GM12878 (cell line): ENCODE measurements at regions not wholly inside any gene's neighbourhood (a gene's known extent, or its start where the extent isn't known, plus 50 kb on each side); places are given as distances from the start of the nearest gene placed in this dataset.

Source experiments
- ATAC-seq: fragments of 200-7000 bp; cut with Tn5 transposase; 3 replicates; pipeline ENCODE4 v1.9.1; 2020; ENCODE audit warnings: mild to moderate bottlenecking, moderate library complexity
- BruUV-seq: library from RNA; stranded (reverse); fragments of 400-500 nt; replicated peaks from 2 replicates; lab custom pipeline; 2021; lab: Mats Ljungman, UMichigan
- CTCF ChIA-PET: fragments of 300-600 bp; sonication (Branson Sonifier 250); formaldehyde crosslinking; extraction: SDS; loops from one replicate; lab custom pipeline; 2021; ENCODE audit warnings: inconsistent platforms; lab: Yijun Ruan, JAX
- POLR2A ChIA-PET: fragments of 350-600 bp; formaldehyde crosslinking; extraction: SDS; loops from one replicate; lab custom pipeline; 2021; ENCODE audit warnings: inconsistent platforms; lab: Charles Lee
- RAD21 ChIA-PET: fragments of 300-600 bp; sonication (Branson Sonifier 250); formaldehyde crosslinking; loops from one replicate; lab custom pipeline; 2023; ENCODE audit warnings: antibody characterized with exemption; ENCODE audit not compliant: unreplicated experiment; lab: Charles Lee
- SMC1A ChIA-PET: fragments of 300-600 bp; sonication (Branson Sonifier 250); formaldehyde crosslinking; loops from one replicate; lab custom pipeline; 2023; ENCODE audit not compliant: unreplicated experiment, uncharacterized antibody; lab: Charles Lee
- DNase-seq: peaks from one replicate; pipeline ENCODE4 v3.0.0-alpha.2; 2011; ENCODE audit warnings: low read depth, low spot score
- FAIRE-seq: peaks from 3 replicates; lab custom pipeline; 2011; peaks lifted over from hg19 to GRCh38; lab: Jason Lieb, UNC
- H2AFZ ChIP-seq: 2 replicates; pipeline ENCODE4 v1.6.0; 2011; ENCODE audit warnings: low read depth, low read length, control low read depth; ENCODE audit not compliant: control insufficient read depth
- H3K27ac ChIP-seq: 2 replicates; pipeline ENCODE4 v1.5.1; 2011; ENCODE audit warnings: control low read depth; ENCODE audit not compliant: control insufficient read depth, insufficient read depth
- H3K27me3 ChIP-seq, 2 experiments: replicated peaks in 1 of 2; 2 replicates each; pipeline versions ENCODE4 v1.6.0 to v1.6.1; 2011; ENCODE audit warnings: low read length in 1 of 2; ENCODE audit not compliant: control insufficient read depth in 2 of 2, insufficient read depth in 2 of 2
- H3K36me3 ChIP-seq, 2 experiments: 2 replicates each; pipeline ENCODE4 v1.5.1; 2011; ENCODE audit warnings: low read length in 1 of 2; ENCODE audit not compliant: control insufficient read depth in 2 of 2, insufficient read depth in 2 of 2
- H3K4me1 ChIP-seq: 2 replicates; pipeline ENCODE4 v1.6.1; 2011; ENCODE audit warnings: mild to moderate bottlenecking, low read length, moderate library complexity, mixed read lengths; ENCODE audit not compliant: control insufficient read depth, insufficient read depth
- H3K4me2 ChIP-seq: 2 replicates; pipeline ENCODE4 v1.6.0; 2011; ENCODE audit warnings: control low read depth; ENCODE audit not compliant: control insufficient read depth, insufficient read depth
- H3K4me3 ChIP-seq: fragments of 200-600 bp; sonication (generic); 2 replicates; pipeline ENCODE4 v1.5.1; 2016
- H3K79me2 ChIP-seq: 2 replicates; pipeline ENCODE4 v1.6.0; 2011; ENCODE audit warnings: low read length; ENCODE audit not compliant: control insufficient read depth, insufficient read depth
- H3K9ac ChIP-seq: 2 replicates; pipeline ENCODE4 v1.8.0; 2011; ENCODE audit warnings: low read length, control low read depth, mixed read lengths; ENCODE audit not compliant: control insufficient read depth, insufficient read depth
- H3K9me3 ChIP-seq: replicated peaks from 3 replicates; pipeline ENCODE4 v1.5.1; 2011; ENCODE audit warnings: mild to moderate bottlenecking, low read length; ENCODE audit not compliant: control insufficient read depth, insufficient read depth
- H4K20me1 ChIP-seq: 2 replicates; pipeline ENCODE4 v1.6.0; 2011; ENCODE audit not compliant: control insufficient read depth, insufficient read depth
- ASH2L ChIP-seq: fragments of 300-600, 200-600 bp; sonication (generic); IDR thresholded peaks from 2 replicates; pipeline ENCODE4 v1.6.1; 2017; ENCODE audit warnings: low read depth, mild to moderate bottlenecking, borderline replicate concordance
- ATF7 ChIP-seq: fragments of 450-650 bp; IDR thresholded peaks from 2 replicates; pipeline ENCODE4 v1.6.1; 2016; ENCODE audit warnings: low read depth, mild to moderate bottlenecking
- ETV6 ChIP-seq, 2 experiments: fragments of 450-650 bp in 1 of 2; IDR thresholded peaks in 1 of 2; conservative IDR thresholded peaks in 1 of 2; 2 replicates each; pipeline ENCODE4 v1.6.1; 2014; ENCODE audit warnings: antibody characterized with exemption in 1 of 2, borderline replicate concordance in 1 of 2, low read depth in 1 of 2, mild to moderate bottlenecking in 1 of 2, moderate library complexity in 1 of 2
- HCFC1 ChIP-seq: fragments of 150-350 bp; IDR thresholded peaks from 2 replicates; pipeline ENCODE4 v1.6.1; 2014; ENCODE audit warnings: low read length
- HDGF ChIP-seq: fragments of 450-650 bp; IDR thresholded peaks from 2 replicates; pipeline ENCODE4 v1.6.1; 2016; ENCODE audit warnings: antibody characterized with exemption
- IKZF2 ChIP-seq, 2 experiments: fragments of 450-650 bp; IDR thresholded peaks; 2 replicates each; pipeline ENCODE4 v1.6.1; 2017; ENCODE audit warnings: mild to moderate bottlenecking in 2 of 2, moderate library complexity in 2 of 2
- MEF2A ChIP-seq: IDR thresholded peaks from 2 replicates; pipeline ENCODE4 v1.6.1; 2011; ENCODE audit warnings: low read depth, mild to moderate bottlenecking, low read length, moderate library complexity; ENCODE audit not compliant: insufficient read depth
- NBN ChIP-seq: fragments of 450-650 bp; IDR thresholded peaks from 2 replicates; pipeline ENCODE4 v1.6.1; 2016
- RAD51 ChIP-seq: fragments of 450-650 bp; IDR thresholded peaks from 2 replicates; pipeline ENCODE4 v1.6.1; 2016; ENCODE audit warnings: moderate library complexity, mild to moderate bottlenecking, inconsistent platforms
- SIX5 ChIP-seq: IDR thresholded peaks from 2 replicates; pipeline ENCODE4 v1.6.1; 2011; ENCODE audit warnings: mild to moderate bottlenecking, low read depth, low read length, moderate library complexity; ENCODE audit not compliant: severe bottlenecking
- SREBF2 ChIP-seq: IDR thresholded peaks from 2 replicates; pipeline ENCODE4 v1.6.1; 2012; ENCODE audit warnings: mild to moderate bottlenecking, low read length
- TARDBP ChIP-seq: IDR thresholded peaks from 2 replicates; pipeline ENCODE4 v1.6.1; 2016; ENCODE audit warnings: borderline replicate concordance
- YBX1 ChIP-seq: fragments of 450-650 bp; IDR thresholded peaks from 2 replicates; pipeline ENCODE4 v1.6.1; 2016; ENCODE audit warnings: antibody characterized with exemption
- ZNF592 ChIP-seq: fragments of 450-650 bp; IDR thresholded peaks from 2 replicates; pipeline ENCODE4 v1.6.1; 2017; ENCODE audit warnings: mild to moderate bottlenecking, moderate library complexity
- WGBS: methylation state at CpG from one replicate; pipeline ENCODE4 v1.1.6; 2016; ENCODE audit warnings: low lambda C conversion rate; ENCODE audit not compliant: insufficient replicate concordance, insufficient coverage; ENCODE audit errors: missing lambda C conversion rate; 5-methylcytosine and 5-hydroxymethylcytosine counted together
- in situ Hi-C: fragments of 300-500 bp; cut with MboI; formaldehyde crosslinking; loops from 9 replicates; pipeline ENCODE4 v1.14.3; 2018; ENCODE audit warnings: mixed read lengths
- intact Hi-C: fragments of 100-400 bp; cut with micrococcal nuclease; formaldehyde crosslinking; loops from one replicate; pipeline ENCODE4 v1.14.2; 2022; ENCODE audit not compliant: unreplicated experiment
- TF ChIP-seq, protein P1 (sequence below): fragments of 450-650 bp; formaldehyde crosslinking; IDR thresholded peaks from 2 replicates; pipeline ENCODE4 v1.4.0; 2020; ENCODE audit warnings: mild to moderate bottlenecking, moderate library complexity
- TF ChIP-seq, protein P2 (sequence below): fragments of 150-350 bp; IDR thresholded peaks from 2 replicates; pipeline ENCODE4 v1.6.1; 2014; ENCODE audit warnings: mild to moderate bottlenecking, low read depth, low read length

GRCh38 chr22:49010070-49010863 is 817.4 kb downstream of the BRD1 start:
- no peak for FAIRE-seq
- Histone ChIP-seq H3K4me1 (no peaks in the 10 kb centered on the region), H3K9ac (no peak overlapping the region), H3K36me3 (no peaks in the 10 kb centered on the region), H3K4me2 (no peak overlapping the region), H3K4me3 (no peak overlapping the region), H2AFZ (no peak overlapping the region), H3K27ac (no peak overlapping the region), H3K27me3 (no peaks in the 10 kb centered on the region), H4K20me1 (no peaks in the 10 kb centered on the region), H3K79me2 (no peaks in the 10 kb centered on the region), H3K9me3 (no peaks in the 10 kb centered on the region; the same call in 2 of the 3 replicates)
- intact Hi-C loops: no loop called here
- ChIA-PET POLR2A (no interaction called here), CTCF (no interaction called here), RAD21 (no interaction called here), SMC1A (no interaction called here)
- TF ChIP-seq, protein P1, sequence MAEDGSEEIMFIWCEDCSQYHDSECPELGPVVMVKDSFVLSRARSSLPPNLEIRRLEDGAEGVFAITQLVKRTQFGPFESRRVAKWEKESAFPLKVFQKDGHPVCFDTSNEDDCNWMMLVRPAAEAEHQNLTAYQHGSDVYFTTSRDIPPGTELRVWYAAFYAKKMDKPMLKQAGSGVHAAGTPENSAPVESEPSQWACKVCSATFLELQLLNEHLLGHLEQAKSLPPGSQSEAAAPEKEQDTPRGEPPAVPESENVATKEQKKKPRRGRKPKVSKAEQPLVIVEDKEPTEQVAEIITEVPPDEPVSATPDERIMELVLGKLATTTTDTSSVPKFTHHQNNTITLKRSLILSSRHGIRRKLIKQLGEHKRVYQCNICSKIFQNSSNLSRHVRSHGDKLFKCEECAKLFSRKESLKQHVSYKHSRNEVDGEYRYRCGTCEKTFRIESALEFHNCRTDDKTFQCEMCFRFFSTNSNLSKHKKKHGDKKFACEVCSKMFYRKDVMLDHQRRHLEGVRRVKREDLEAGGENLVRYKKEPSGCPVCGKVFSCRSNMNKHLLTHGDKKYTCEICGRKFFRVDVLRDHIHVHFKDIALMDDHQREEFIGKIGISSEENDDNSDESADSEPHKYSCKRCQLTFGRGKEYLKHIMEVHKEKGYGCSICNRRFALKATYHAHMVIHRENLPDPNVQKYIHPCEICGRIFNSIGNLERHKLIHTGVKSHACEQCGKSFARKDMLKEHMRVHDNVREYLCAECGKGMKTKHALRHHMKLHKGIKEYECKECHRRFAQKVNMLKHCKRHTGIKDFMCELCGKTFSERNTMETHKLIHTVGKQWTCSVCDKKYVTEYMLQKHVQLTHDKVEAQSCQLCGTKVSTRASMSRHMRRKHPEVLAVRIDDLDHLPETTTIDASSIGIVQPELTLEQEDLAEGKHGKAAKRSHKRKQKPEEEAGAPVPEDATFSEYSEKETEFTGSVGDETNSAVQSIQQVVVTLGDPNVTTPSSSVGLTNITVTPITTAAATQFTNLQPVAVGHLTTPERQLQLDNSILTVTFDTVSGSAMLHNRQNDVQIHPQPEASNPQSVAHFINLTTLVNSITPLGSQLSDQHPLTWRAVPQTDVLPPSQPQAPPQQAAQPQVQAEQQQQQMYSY (CRISPR knock-in tag): no peak
- TF ChIP-seq RAD51: no peak
- TF ChIP-seq ASH2L: no peak
- TF ChIP-seq, protein P2, sequence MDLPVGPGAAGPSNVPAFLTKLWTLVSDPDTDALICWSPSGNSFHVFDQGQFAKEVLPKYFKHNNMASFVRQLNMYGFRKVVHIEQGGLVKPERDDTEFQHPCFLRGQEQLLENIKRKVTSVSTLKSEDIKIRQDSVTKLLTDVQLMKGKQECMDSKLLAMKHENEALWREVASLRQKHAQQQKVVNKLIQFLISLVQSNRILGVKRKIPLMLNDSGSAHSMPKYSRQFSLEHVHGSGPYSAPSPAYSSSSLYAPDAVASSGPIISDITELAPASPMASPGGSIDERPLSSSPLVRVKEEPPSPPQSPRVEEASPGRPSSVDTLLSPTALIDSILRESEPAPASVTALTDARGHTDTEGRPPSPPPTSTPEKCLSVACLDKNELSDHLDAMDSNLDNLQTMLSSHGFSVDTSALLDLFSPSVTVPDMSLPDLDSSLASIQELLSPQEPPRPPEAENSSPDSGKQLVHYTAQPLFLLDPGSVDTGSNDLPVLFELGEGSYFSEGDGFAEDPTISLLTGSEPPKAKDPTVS: no peak
- TF ChIP-seq NBN: no peak
- TF ChIP-seq HDGF: no peak
- no peak for TF ChIP-seq HCFC1
- TF ChIP-seq SIX5: no peak
- TF ChIP-seq SREBF2: no peak
- no peak for TF ChIP-seq ZNF592
- no peak for TF ChIP-seq TARDBP
- TF ChIP-seq MEF2A: no peak
- TF ChIP-seq YBX1: no peak
- no peak for TF ChIP-seq IKZF2 (IDR thresholded peaks at IDR 0.05)
- TF ChIP-seq ATF7: no peak
- TF ChIP-seq ETV6 (conservative IDR thresholded peaks at IDR 0.05 in 1 of 2, IDR thresholded peaks at IDR 0.05 in 1 of 2; ENCODE audit: borderline replicate concordance in 1 of 2, low read depth in 1 of 2): no peak
- BruUV-seq: no TSS peak
- in situ Hi-C loops: no loop called here
- no peak for DNase-seq
- 70% methylated on average over 25 of the region's 25 CpGs for WGBS
- no peak for ATAC-seq
